ENCODE measurements at regions not wholly inside any gene's neighbourhood (a gene's known extent, or its start where the extent isn't known, plus 50 kb on each side); places are given as distances from the start of the nearest gene placed in this dataset.

DNA sequence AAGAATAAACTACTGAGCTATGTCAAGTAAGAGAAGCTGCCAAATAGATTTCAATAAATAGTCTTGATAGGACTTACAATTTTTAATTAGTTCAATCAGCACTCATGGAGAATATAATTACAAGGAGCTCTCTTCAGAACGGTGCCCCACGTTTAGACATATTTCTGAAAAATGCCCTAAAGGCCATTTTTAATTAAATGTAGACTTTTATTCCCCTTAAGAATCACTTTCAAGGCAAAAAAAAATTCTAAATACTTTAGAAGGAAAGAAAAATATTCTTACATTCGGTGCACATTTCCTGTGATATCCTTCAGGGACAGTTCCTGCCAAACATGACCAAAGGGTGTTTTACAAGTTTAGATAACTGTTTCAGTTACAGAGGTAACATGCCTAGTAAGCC lies 202.5 kb upstream of the CDH7 start:
- Histone ChIP-seq H3K27ac (ENCODE audit: control insufficient read depth, insufficient read depth, low read length) (no peak overlapping the region), H3K4me3 (ENCODE audit: control insufficient read depth in 2 of 3, extremely low read depth in 1 of 3, insufficient read depth in 2 of 3, low read depth in 1 of 3, low read length in 3 of 3) (no peak overlapping the region), H3K9ac (ENCODE audit: control insufficient read depth, extremely low read depth, insufficient read depth, low read length) (no peak overlapping the region), H3K4me1 (ENCODE audit: control insufficient read depth, extremely low read depth, insufficient read depth, low read length) (no peaks in the 10 kb centered on the region), H3K36me3 (ENCODE audit: control insufficient read depth in 2 of 2, extremely low read depth in 1 of 2, insufficient read depth in 2 of 2, low read length in 2 of 2) (no peaks in the 10 kb centered on the region), H3K4me2 (ENCODE audit: control insufficient read depth, extremely low read depth, insufficient read depth, low read depth, low read length) (no peak overlapping the region), H3K9me1 (ENCODE audit: control insufficient read depth, extremely low read depth, insufficient read depth, low read length) (no peaks in the 10 kb centered on the region), H3K27me3 (ENCODE audit: control insufficient read depth, extremely low read depth, insufficient read depth, low read length) (no peaks in the 10 kb centered on the region), H3K79me2 (ENCODE audit: control insufficient read depth, insufficient read depth, low read length) (no peaks in the 10 kb centered on the region), H2AFZ (ENCODE audit: control insufficient read depth, low read length) (no peak overlapping the region), H4K20me1 (ENCODE audit: control insufficient read depth, extremely low read depth, insufficient read depth, low read length) (no peaks in the 10 kb centered on the region), H3K9me3 (ENCODE audit: control insufficient read depth, low read depth, low read length) (no peaks in the 10 kb centered on the region)
- TF ChIP-seq, protein P1, sequence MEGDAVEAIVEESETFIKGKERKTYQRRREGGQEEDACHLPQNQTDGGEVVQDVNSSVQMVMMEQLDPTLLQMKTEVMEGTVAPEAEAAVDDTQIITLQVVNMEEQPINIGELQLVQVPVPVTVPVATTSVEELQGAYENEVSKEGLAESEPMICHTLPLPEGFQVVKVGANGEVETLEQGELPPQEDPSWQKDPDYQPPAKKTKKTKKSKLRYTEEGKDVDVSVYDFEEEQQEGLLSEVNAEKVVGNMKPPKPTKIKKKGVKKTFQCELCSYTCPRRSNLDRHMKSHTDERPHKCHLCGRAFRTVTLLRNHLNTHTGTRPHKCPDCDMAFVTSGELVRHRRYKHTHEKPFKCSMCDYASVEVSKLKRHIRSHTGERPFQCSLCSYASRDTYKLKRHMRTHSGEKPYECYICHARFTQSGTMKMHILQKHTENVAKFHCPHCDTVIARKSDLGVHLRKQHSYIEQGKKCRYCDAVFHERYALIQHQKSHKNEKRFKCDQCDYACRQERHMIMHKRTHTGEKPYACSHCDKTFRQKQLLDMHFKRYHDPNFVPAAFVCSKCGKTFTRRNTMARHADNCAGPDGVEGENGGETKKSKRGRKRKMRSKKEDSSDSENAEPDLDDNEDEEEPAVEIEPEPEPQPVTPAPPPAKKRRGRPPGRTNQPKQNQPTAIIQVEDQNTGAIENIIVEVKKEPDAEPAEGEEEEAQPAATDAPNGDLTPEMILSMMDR (optimal IDR thresholded peaks at IDR 0.05 in 1 of 3, IDR thresholded peaks at IDR 0.05 in 1 of 3, conservative IDR thresholded peaks at IDR 0.05 in 1 of 3; ENCODE audit: extremely low read depth in 1 of 3, insufficient read depth in 2 of 3, low read length in 3 of 3): no peak
- TF ChIP-seq EZH2 (IDR thresholded peaks at IDR 0.05; ENCODE audit: low read length): no peak
- DNase-seq (ENCODE audit: low read depth, low spot score) (no peak), FAIRE-seq (no peak)
- dilution Hi-C loops (cut with MboI; ENCODE audit: extremely low pct_ligation_motif_present, low sequenced_read_pairs): no loop called here

DNA sequence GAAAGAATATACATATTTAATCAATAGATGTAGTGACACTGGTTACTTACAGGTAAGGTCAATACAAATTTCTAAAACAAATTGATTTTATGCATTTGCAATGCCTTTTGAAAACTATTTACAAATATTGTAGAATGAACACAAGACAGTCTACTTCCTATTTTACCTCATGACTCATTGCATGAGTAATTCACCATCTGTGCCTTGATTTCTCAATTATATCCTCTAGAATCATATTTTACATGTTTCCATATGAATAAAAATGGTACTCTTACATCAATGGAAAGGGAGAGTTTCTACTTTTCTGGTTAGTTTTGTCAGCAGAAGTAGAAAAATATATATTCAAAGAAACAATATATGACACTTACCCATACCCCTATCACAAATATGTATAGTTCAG lies 203.8 kb upstream of the CDH7 start:
- Histone ChIP-seq H3K9me1 (ENCODE audit: control insufficient read depth, extremely low read depth, insufficient read depth, low read length) (no peaks in the 10 kb centered on the region), H3K4me3 (ENCODE audit: control insufficient read depth in 2 of 3, extremely low read depth in 1 of 3, insufficient read depth in 2 of 3, low read depth in 1 of 3, low read length in 3 of 3) (no peak overlapping the region), H3K4me1 (ENCODE audit: control insufficient read depth, extremely low read depth, insufficient read depth, low read length) (no peaks in the 10 kb centered on the region), H4K20me1 (ENCODE audit: control insufficient read depth, extremely low read depth, insufficient read depth, low read length) (no peaks in the 10 kb centered on the region), H3K79me2 (ENCODE audit: control insufficient read depth, insufficient read depth, low read length) (no peaks in the 10 kb centered on the region), H3K9ac (ENCODE audit: control insufficient read depth, extremely low read depth, insufficient read depth, low read length) (no peak overlapping the region), H2AFZ (ENCODE audit: control insufficient read depth, low read length) (no peak overlapping the region), H3K4me2 (ENCODE audit: control insufficient read depth, extremely low read depth, insufficient read depth, low read depth, low read length) (no peak overlapping the region), H3K27me3 (ENCODE audit: control insufficient read depth, extremely low read depth, insufficient read depth, low read length) (no peaks in the 10 kb centered on the region), H3K27ac (ENCODE audit: control insufficient read depth, insufficient read depth, low read length) (no peak overlapping the region), H3K36me3 (ENCODE audit: control insufficient read depth in 2 of 2, extremely low read depth in 1 of 2, insufficient read depth in 2 of 2, low read length in 2 of 2) (no peaks in the 10 kb centered on the region), H3K9me3 (ENCODE audit: control insufficient read depth, low read depth, low read length) (no peaks in the 10 kb centered on the region)
- no peak for DNase-seq (ENCODE audit: low read depth, low spot score)
- FAIRE-seq: no peak
- dilution Hi-C loops (cut with MboI; ENCODE audit: extremely low pct_ligation_motif_present, low sequenced_read_pairs): no loop called here
- TF ChIP-seq EZH2 (IDR thresholded peaks at IDR 0.05; ENCODE audit: low read length): no peak
- TF ChIP-seq, protein P1 (optimal IDR thresholded peaks at IDR 0.05 in 1 of 3, IDR thresholded peaks at IDR 0.05 in 1 of 3, conservative IDR thresholded peaks at IDR 0.05 in 1 of 3; ENCODE audit: extremely low read depth in 1 of 3, insufficient read depth in 2 of 3, low read length in 3 of 3): no peak

Data from keratinocyte (primary cell).